OCI-LY7 (cell line): ENCODE measurements at regions not wholly inside any gene's neighbourhood (a gene's known extent, or its start where the extent isn't known, plus 50 kb on each side); places are given as distances from the start of the nearest gene placed in this dataset.

Experiments
- BruUV-seq: library from RNA; stranded (reverse); fragments of 400-500 nt; replicated peaks from 2 replicates; lab custom pipeline; 2021; lab: Mats Ljungman, UMichigan
- CTCF ChIA-PET: fragments of 300-600 bp; sonication (Branson Sonifier 250); formaldehyde crosslinking; loops from one replicate; lab custom pipeline; 2022; ENCODE audit warnings: antibody characterized with exemption; ENCODE audit not compliant: unreplicated experiment; lab: Charles Lee
- POLR2A ChIA-PET: fragments of 300-600 bp; sonication (Branson Sonifier 250); formaldehyde crosslinking; loops from one replicate; lab custom pipeline; 2022; ENCODE audit warnings: antibody characterized with exemption; lab: Charles Lee
- DNase-seq: peaks from one replicate; pipeline ENCODE4 v3.0.0-alpha.2; 2015; ENCODE audit warnings: low spot score
- H2AFZ ChIP-seq: fragments of 200-600 bp; sonication (generic), shearing (Covaris generic); 2 replicates; pipeline ENCODE4 v1.6.1; 2014; ENCODE audit warnings: mild to moderate bottlenecking, antibody characterized with exemption, low read length, moderate library complexity
- H3K27ac ChIP-seq: fragments of 200-600 bp; sonication (generic); 2 replicates; pipeline ENCODE4 v1.5.1; 2014; ENCODE audit warnings: mixed run types, low read depth, mild to moderate bottlenecking, moderate library complexity, low read length, inconsistent platforms; ENCODE audit not compliant: poor library complexity, severe bottlenecking
- H3K36me3 ChIP-seq: fragments of 200-600 bp; sonication (generic); 2 replicates; pipeline ENCODE4 v1.6.1; 2014; ENCODE audit warnings: mild to moderate bottlenecking, antibody characterized with exemption, low read length, moderate library complexity, mixed read lengths; ENCODE audit not compliant: insufficient read depth
- H3K4me1 ChIP-seq: fragments of 200-600 bp; sonication (generic); 2 replicates; pipeline ENCODE4 v1.5.1; 2014; ENCODE audit warnings: mild to moderate bottlenecking, low read length; ENCODE audit not compliant: insufficient read depth, poor library complexity, severe bottlenecking
- H3K4me2 ChIP-seq: fragments of 200-600 bp; sonication (generic); 2 replicates; pipeline ENCODE4 v1.6.1; 2014; ENCODE audit warnings: mild to moderate bottlenecking, low read length
- H3K4me3 ChIP-seq: fragments of 200-600 bp; sonication (generic); 2 replicates; pipeline ENCODE4 v1.5.1; 2014; ENCODE audit warnings: mild to moderate bottlenecking, low read depth, low read length; ENCODE audit not compliant: poor library complexity, severe bottlenecking
- H3K79me2 ChIP-seq: fragments of 200-600 bp; sonication (generic); 2 replicates; pipeline ENCODE4 v1.6.1; 2016; ENCODE audit warnings: low read depth, mild to moderate bottlenecking, low read length, moderate library complexity, mixed read lengths; ENCODE audit not compliant: insufficient read depth
- H3K9me2 ChIP-seq: fragments of 200-600 bp; sonication (generic); 2 replicates; pipeline ENCODE4 v1.6.1; 2016; ENCODE audit warnings: mild to moderate bottlenecking, low read length, mixed read lengths; ENCODE audit not compliant: insufficient read depth
- H3K9me3 ChIP-seq: fragments of 200-600 bp; sonication (generic); 2 replicates; pipeline ENCODE4 v1.6.1; 2014; ENCODE audit warnings: mild to moderate bottlenecking, mixed run types, low read length, mixed read lengths
- H4K20me1 ChIP-seq: fragments of 200-600 bp; sonication (generic); 2 replicates; pipeline ENCODE4 v1.6.1; 2014; ENCODE audit warnings: mild to moderate bottlenecking, antibody characterized with exemption, low read length, moderate library complexity, mixed read lengths; ENCODE audit not compliant: insufficient read depth
- CTCF ChIP-seq: fragments of 200-600 bp; sonication (generic); conservative IDR thresholded peaks from 2 replicates; pipeline ENCODE4 v1.5.1; 2014; ENCODE audit warnings: mild to moderate bottlenecking, antibody characterized with exemption, low read length, moderate library complexity, mixed read lengths
- EZH2phosphoT487 ChIP-seq: fragments of 200-600 bp; sonication (generic); IDR thresholded peaks from 2 replicates; pipeline ENCODE4 v1.6.1; 2018; ENCODE audit warnings: low read depth, borderline replicate concordance, mild to moderate bottlenecking, mixed run types, antibody characterized with exemption, low read length, moderate library complexity, mixed read lengths
- intact Hi-C: fragments of 100-400 bp; cut with micrococcal nuclease; formaldehyde crosslinking; loops from one replicate; pipeline ENCODE4 v1.10.0; 2022; ENCODE audit not compliant: unreplicated experiment

DNA sequence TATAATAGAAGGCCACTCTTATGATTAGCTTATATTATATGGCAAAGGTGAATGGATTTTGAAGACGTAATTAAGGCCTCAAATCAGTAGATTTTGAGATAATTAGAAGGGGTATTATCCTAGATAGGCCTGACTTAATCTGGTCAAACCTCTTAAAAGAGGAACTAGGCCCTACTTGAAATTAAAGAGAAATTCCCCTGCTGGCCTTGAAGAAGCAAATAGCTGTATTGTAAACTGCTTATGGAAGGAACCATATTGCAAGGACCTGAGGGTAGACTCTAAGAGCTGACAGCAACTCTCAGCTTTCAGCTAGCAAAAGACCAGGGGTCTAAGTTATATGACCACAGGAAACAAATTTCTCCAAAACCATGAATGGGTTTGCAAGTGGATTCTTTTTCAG is 219.0 kb upstream of the ONECUT1 start:
- POLR2A ChIA-PET = interaction anchor here (0.5 to 0.7 kb wide), 2 partner anchors 24 to 51 kb away, joined by 3 read pairs; no protein-coding TSS in a partner anchor
- no peaks in the 10 kb centered on the region for H3K36me3 ChIP-seq
- H4K20me1 ChIP-seq = no peaks in the 10 kb centered on the region
- no peak overlapping the region for H3K4me2 ChIP-seq
- no peaks in the 10 kb centered on the region for H3K79me2 ChIP-seq
- intact Hi-C loops = no loop called here
- CTCF ChIA-PET = no interaction called here
- H3K27ac ChIP-seq = no peak overlapping the region
- no peaks in the 10 kb centered on the region for H3K4me1 ChIP-seq
- no peak for TF ChIP-seq CTCF
- TF ChIP-seq EZH2phosphoT487 = no peak
- H3K4me3 ChIP-seq = no peak overlapping the region
- BruUV-seq = no TSS peak
- H3K9me3 ChIP-seq = no peaks in the 10 kb centered on the region
- H2AFZ ChIP-seq = no peak overlapping the region
- H3K9me2 ChIP-seq = no peaks in the 10 kb centered on the region
- no peak for DNase-seq

DNA sequence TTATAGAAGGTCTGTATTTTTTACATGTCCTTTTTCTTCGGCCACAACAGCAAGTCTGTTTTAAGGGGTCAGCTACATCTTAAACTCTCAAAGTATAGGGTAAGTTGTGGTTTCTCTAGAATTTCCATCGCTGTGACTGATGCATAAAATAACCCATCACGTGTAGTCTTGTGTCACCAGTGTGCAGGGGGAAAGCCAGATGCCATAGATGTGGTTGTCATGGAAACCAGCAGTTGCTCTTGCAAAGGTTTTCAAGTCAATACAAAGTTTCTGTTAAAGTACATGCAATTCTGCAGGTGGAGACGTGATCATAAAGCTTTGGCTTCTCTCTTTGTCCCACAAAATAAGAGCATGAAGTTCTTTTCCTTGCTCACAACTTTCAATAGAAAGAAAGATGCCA is 210.3 kb upstream of the ONECUT1 start:
- H3K4me3 ChIP-seq = no peak overlapping the region
- no peak for TF ChIP-seq CTCF
- no peak for TF ChIP-seq EZH2phosphoT487
- H3K9me2 ChIP-seq = no peaks in the 10 kb centered on the region
- H3K9me3 ChIP-seq = no peaks in the 10 kb centered on the region
- no peak overlapping the region for H3K27ac ChIP-seq
- ChIA-PET POLR2A (interaction anchor here (0.7 kb wide), 1 partner anchor 109 kb away, joined by 3 read pairs; no protein-coding TSS in a partner anchor), CTCF (no interaction called here)
- peak; percentile 4 for DNase-seq
- no peaks in the 10 kb centered on the region for H3K4me1 ChIP-seq
- H2AFZ ChIP-seq = no peak overlapping the region
- H3K4me2 ChIP-seq = no peak overlapping the region
- no peaks in the 10 kb centered on the region for H4K20me1 ChIP-seq
- H3K36me3 ChIP-seq = no peaks in the 10 kb centered on the region
- H3K79me2 ChIP-seq = no peaks in the 10 kb centered on the region
- intact Hi-C loops = no loop called here
- BruUV-seq = no TSS peak

GRCh38 chr15:52997123-52997522 is 207.0 kb upstream of the ONECUT1 start:
- no peaks in the 10 kb centered on the region for H3K79me2 ChIP-seq

More at GRCh38 chr15:52997123-52997522, 207.0 kb upstream of the ONECUT1 start:
- ChIA-PET CTCF (no interaction called here), POLR2A (no interaction called here)
- no peak for DNase-seq
- Histone ChIP-seq H3K27ac (no peak overlapping the region), H4K20me1 (no peaks in the 10 kb centered on the region), H3K4me1 (no peaks in the 10 kb centered on the region), H3K4me3 (no peak overlapping the region), H3K9me2 (no peaks in the 10 kb centered on the region; the same call in 1 of the 2 replicates), H3K9me3 (no peaks in the 10 kb centered on the region), H3K4me2 (no peak overlapping the region), H2AFZ (no peak overlapping the region), H3K36me3 (no peaks in the 10 kb centered on the region)
- no peak for TF ChIP-seq CTCF
- TF ChIP-seq EZH2phosphoT487 = no peak
- no TSS peak for BruUV-seq
- intact Hi-C loops = no loop called here
